RWPE1 (cell line): ENCODE measurements at regions not wholly inside any gene's neighbourhood (a gene's known extent, or its start where the extent isn't known, plus 50 kb on each side); places are given as distances from the start of the nearest gene placed in this dataset.

Source experiments
- CTCF ChIA-PET: fragments of 350-600 bp; sonication (Branson Sonifier 250); formaldehyde crosslinking; extraction: SDS; loops from one replicate; lab custom pipeline; 2021; lab: Yijun Ruan, JAX
- POLR2A ChIA-PET: fragments of 400-600 bp; formaldehyde crosslinking; extraction: SDS; loops from one replicate; lab custom pipeline; 2020; ENCODE audit warnings: antibody characterized with exemption; ENCODE audit not compliant: low non-redundant PET; lab: Yijun Ruan, JAX
- DNase-seq: peaks from one replicate; pipeline ENCODE4 v3.0.0; 2012; ENCODE audit warnings: low spot score
- H3K27ac ChIP-seq: fragments of 450-650 bp; 2 replicates; pipeline ENCODE4 v1.5.1; 2017
- CTCF ChIP-seq: fragments of 450-650 bp; conservative IDR thresholded peaks from 2 replicates; pipeline ENCODE4 v1.5.1; 2017; ENCODE audit warnings: low read depth, mild to moderate bottlenecking

- TF ChIP-seq CTCF: no peak
- DNase-seq: no peak
- ChIA-PET CTCF (interaction anchor here (0.6 kb wide), 2 partner anchors 363 to 442 kb away, joined by 3 read pairs; no protein-coding TSS in a partner anchor), POLR2A (no interaction called here)
- H3K27ac ChIP-seq: no peak overlapping the region
These were observed 288.8 kb downstream of the CENPC start for GRCh38 chr4:67256388-67257043.

- no peak for TF ChIP-seq CTCF
- DNase-seq: no peak
- H3K27ac ChIP-seq: no peak overlapping the region
- POLR2A ChIA-PET: no interaction called here
- CTCF ChIA-PET: no interaction called here
These were observed 295.0 kb downstream of the CENPC start for GRCh38 chr4:67250131-67250896.

GRCh38 chr4:67236788-67237187 lies 308.5 kb downstream of the CENPC start:
- ChIA-PET POLR2A (no interaction called here), CTCF (interaction anchor here (0.7 kb wide), 1 partner anchor 179 kb away, joined by 3 read pairs; no protein-coding TSS in a partner anchor)
- H3K27ac ChIP-seq: no peak overlapping the region
- DNase-seq: no peak
- no peak for TF ChIP-seq CTCF

GRCh38 chr4:67236318-67236717 lies 309.0 kb downstream of the CENPC start:
- TF ChIP-seq CTCF: no peak
- CTCF ChIA-PET: interaction anchor here (0.6 to 0.7 kb wide), 2 partner anchors 26 to 179 kb away, joined by 3 read pairs; no protein-coding TSS in a partner anchor
- no peak overlapping the region for H3K27ac ChIP-seq
- no peak for DNase-seq
- POLR2A ChIA-PET: no interaction called here

GRCh38 chr4:67234296-67234695 lies 311.0 kb downstream of the CENPC start:
- TF ChIP-seq CTCF: no peak
- DNase-seq: no peak
- H3K27ac ChIP-seq: no peak overlapping the region
- CTCF ChIA-PET: no interaction called here
- POLR2A ChIA-PET: no interaction called here

GRCh38 chr4:67229148-67229547 lies 316.2 kb downstream of the CENPC start:
- DNase-seq: no peak
- ChIA-PET POLR2A (no interaction called here), CTCF (no interaction called here)
- TF ChIP-seq CTCF: no peak
- H3K27ac ChIP-seq: no peak overlapping the region
